ENCODE measurements at regions not wholly inside any gene's neighbourhood (a gene's known extent, or its start where the extent isn't known, plus 50 kb on each side); places are given as distances from the start of the nearest gene placed in this dataset.

GRCh38 chr3:78140274-78140673, 1100.4 kb downstream of the ROBO2 start:
- intact Hi-C loops (cut with DNase I): no loop called here
- Histone ChIP-seq H3K4me3 (no peak overlapping the region), H3K4me1 (no peaks in the 10 kb centered on the region), H3K36me3 (no peaks in the 10 kb centered on the region), H3K9me3 (no peaks in the 10 kb centered on the region), H3K27me3 (no peaks in the 10 kb centered on the region), H3K27ac (no peak overlapping the region)
- no peak for TF ChIP-seq POLR2A (IDR thresholded peaks at IDR 0.05)
- TF ChIP-seq POLR2AphosphoS5 (IDR thresholded peaks at IDR 0.05; ENCODE audit: insufficient read depth in 1 of 2, low read depth in 1 of 2): no peak
- DNase-seq (ENCODE audit: extremely low spot score in 2 of 2): no peak

GRCh38 chr3:78140866-78141265, 1101.0 kb downstream of the ROBO2 start:
- Histone ChIP-seq H3K36me3 (no peaks in the 10 kb centered on the region), H3K4me3 (no peak overlapping the region), H3K4me1 (no peaks in the 10 kb centered on the region), H3K27ac (no peak overlapping the region), H3K9me3 (no peaks in the 10 kb centered on the region), H3K27me3 (no peaks in the 10 kb centered on the region)
- TF ChIP-seq POLR2AphosphoS5 (IDR thresholded peaks at IDR 0.05; ENCODE audit: insufficient read depth in 1 of 2, low read depth in 1 of 2): no peak
- no peak for TF ChIP-seq POLR2A (IDR thresholded peaks at IDR 0.05)
- TF ChIP-seq CTCF (IDR thresholded peaks at IDR 0.05): no peak
- DNase-seq (ENCODE audit: extremely low spot score in 2 of 2): no peak
- intact Hi-C loops (cut with DNase I): no loop called here

- H3K4me3 ChIP-seq: no peak overlapping the region
- no peaks in the 10 kb centered on the region for H3K4me1 ChIP-seq
- intact Hi-C loops (cut with DNase I): no loop called here
- TF ChIP-seq CTCF (IDR thresholded peaks at IDR 0.05) (no peak), POLR2AphosphoS5 (IDR thresholded peaks at IDR 0.05; ENCODE audit: insufficient read depth in 1 of 2, low read depth in 1 of 2) (no peak), POLR2A (IDR thresholded peaks at IDR 0.05) (no peak)
- H3K36me3 ChIP-seq: no peaks in the 10 kb centered on the region
- H3K9me3 ChIP-seq: no peaks in the 10 kb centered on the region
- DNase-seq (ENCODE audit: extremely low spot score in 2 of 2): no peak
- no peak overlapping the region for H3K27ac ChIP-seq
- H3K27me3 ChIP-seq: no peaks in the 10 kb centered on the region
These were observed 1101.4 kb downstream of the ROBO2 start for GRCh38 chr3:78141269-78141668.

- TF ChIP-seq POLR2A (IDR thresholded peaks at IDR 0.05) (no peak), POLR2AphosphoS5 (IDR thresholded peaks at IDR 0.05; ENCODE audit: insufficient read depth in 1 of 2, low read depth in 1 of 2) (no peak), CTCF (IDR thresholded peaks at IDR 0.05) (no peak)
- intact Hi-C loops (cut with DNase I): no loop called here
These were observed 1103.1 kb downstream of the ROBO2 start for GRCh38 chr3:78143000-78143399.

GRCh38 chr3:78148986-78149717, 1109.3 kb downstream of the ROBO2 start:
- intact Hi-C loops (cut with DNase I): no loop called here
- no peak for TF ChIP-seq POLR2A (IDR thresholded peaks at IDR 0.05)
- no peak for TF ChIP-seq CTCF (IDR thresholded peaks at IDR 0.05)
- no peak for TF ChIP-seq POLR2AphosphoS5 (IDR thresholded peaks at IDR 0.05; ENCODE audit: insufficient read depth in 1 of 2, low read depth in 1 of 2)
- DNase-seq (ENCODE audit: extremely low spot score in 2 of 2): no peak
- H3K36me3 ChIP-seq: no peaks in the 10 kb centered on the region
- H3K27ac ChIP-seq: no peak overlapping the region
- H3K27me3 ChIP-seq: no peaks in the 10 kb centered on the region
- H3K9me3 ChIP-seq: no peaks in the 10 kb centered on the region
- no peaks in the 10 kb centered on the region for H3K4me1 ChIP-seq
- no peak overlapping the region for H3K4me3 ChIP-seq

More at GRCh38 chr3:78143000-78143399, 1103.1 kb downstream of the ROBO2 start:
- no peak overlapping the region for H3K27ac ChIP-seq
- no peak overlapping the region for H3K4me3 ChIP-seq
- H3K9me3 ChIP-seq: no peaks in the 10 kb centered on the region
- DNase-seq (ENCODE audit: extremely low spot score in 2 of 2): no peak
- H3K36me3 ChIP-seq: no peaks in the 10 kb centered on the region
- no peaks in the 10 kb centered on the region for H3K4me1 ChIP-seq
- no peaks in the 10 kb centered on the region for H3K27me3 ChIP-seq

All from vagina (tissue), 2 donors.